ENCODE measurements at regions not wholly inside any gene's neighbourhood (a gene's known extent, or its start where the extent isn't known, plus 50 kb on each side); places are given as distances from the start of the nearest gene placed in this dataset.
"Not testable (repeated sequence)": the region's sequence is repeated elsewhere in the genome, so short reads cannot be mapped to it uniquely, and the experiment has no call there.

DNA sequence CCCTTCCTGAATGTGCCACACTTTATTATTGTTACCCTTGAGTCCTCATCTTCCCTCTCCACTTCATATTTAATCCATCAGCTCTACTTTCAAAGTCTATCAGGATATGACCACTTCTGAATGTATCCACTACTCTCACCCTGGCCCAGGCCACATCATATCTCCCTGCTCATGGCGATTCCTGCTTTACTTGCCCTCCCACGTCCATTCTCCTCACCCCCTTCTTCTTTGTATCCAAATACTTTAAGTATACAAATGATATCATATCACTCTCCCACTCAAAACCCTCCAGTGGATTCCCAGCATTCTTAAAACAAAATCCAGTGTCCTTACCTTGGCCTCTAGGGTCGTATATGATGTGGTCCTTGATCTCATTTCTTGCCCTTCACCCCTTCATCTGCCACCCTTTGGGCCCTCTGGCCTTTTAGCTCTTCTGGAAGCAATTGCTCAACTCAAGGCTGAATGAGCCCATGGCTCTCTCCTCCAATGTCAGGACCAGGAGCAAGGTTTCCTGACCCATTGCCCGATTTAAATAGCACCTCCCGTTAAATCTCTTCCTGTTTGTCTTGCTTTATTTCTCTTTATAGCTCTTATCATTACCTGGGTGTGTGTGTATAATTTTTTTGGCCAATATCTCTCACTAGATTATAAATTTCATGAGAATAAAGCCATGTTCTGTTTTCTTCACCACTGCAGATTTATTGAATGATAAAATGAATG is 205.9 kb upstream of the ECI2 start:
- DNase-seq (ENCODE audit: low read depth in 3 of 3, low spot score in 1 of 3): no peak

DNA sequence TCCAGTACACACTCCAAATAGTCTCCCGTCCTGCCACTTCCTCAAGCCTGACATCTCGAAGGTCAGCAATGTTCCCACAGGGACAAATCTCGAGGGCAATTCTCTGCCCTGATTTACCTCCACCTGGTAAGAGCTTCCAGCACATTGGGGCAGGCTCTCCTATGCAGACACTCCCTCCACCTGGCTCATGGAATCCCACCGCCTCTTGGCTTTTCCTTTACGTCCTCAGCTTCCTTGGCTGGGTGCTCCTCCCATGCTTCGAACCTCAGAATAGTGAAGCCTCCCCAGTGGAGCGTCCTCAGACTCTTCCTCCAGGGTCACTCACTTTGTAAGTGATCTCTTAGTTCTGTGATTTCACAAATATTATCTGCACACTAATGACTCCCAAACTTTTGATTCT is 205.2 kb upstream of the ECI2 start:
- no peak for DNase-seq (ENCODE audit: low read depth in 3 of 3, low spot score in 1 of 3)

DNA sequence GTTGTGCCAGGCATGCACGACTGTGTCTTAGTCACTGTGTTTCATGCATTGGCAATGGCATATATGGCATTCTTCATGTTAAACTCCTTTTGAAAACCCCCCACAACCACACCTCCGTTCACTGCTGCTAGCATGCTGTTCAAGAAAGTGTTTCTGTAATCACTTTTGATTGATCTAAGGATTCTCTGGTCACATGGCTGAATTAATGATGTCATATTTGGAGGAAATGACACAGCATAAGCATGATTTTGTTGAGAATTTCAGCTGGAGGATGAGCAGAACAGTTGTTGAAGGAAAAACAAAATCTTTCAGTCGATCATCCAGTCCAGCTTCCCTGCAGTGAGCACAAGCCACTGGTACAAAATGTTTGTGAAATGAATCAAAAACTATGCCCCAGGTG is 203.5 kb upstream of the ECI2 start:
- no peak for DNase-seq (ENCODE audit: low read depth in 3 of 3, low spot score in 1 of 3)

DNA sequence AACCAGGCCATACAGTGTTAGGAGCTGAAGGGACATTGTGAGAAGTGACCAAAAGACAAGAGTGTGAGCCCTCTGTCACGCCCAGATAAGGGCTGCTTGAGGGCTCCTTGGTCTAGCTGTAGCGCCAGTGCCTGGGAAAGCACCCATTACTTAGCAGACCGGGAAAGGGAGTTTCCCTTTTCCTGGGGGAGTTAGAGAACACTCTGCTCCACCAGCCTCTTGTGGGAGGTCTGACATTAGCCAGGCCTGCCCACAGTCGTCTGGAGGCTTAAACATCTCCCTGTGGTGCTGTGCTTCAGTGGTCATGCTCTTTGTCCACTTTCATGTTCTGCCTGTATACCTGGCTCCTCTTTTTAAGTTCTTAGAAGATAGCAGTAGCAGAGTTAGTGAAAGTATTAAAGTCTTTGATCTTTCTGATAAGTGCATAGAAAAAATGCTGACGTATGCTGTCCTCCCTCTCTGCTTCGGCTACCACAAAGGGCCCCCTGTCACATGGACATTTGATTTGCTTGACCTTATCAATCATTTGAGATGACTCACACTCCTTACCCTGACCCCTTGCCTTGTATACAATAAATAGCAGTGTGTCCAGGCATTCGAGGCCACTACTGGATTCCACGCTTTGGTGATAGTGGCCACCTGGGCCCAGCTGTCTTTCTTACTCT is 201.5 kb upstream of the ECI2 start:
- no peak for DNase-seq (ENCODE audit: low read depth in 3 of 3, low spot score in 1 of 3)

DNA sequence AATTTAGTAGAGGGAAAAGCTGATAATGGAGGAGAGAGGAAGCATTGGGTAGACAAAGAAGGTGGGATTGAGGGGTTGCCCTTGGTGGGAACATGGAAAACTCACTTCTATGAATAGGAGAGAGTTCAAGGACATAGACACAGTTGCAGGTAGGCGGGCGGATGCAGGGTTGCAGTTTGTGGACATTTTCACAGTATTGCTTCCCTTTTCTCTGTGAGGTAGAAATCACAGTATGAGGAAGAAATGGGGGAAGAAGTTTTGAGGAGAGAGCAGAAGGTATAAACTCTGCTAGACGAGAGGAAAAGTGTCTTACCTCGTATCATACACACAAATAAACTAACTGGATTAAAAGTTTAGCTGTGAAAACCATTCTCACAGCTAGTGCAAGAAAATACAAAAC is 200.7 kb upstream of the ECI2 start:
- no peak for DNase-seq (ENCODE audit: low read depth in 3 of 3, low spot score in 1 of 3)

DNA sequence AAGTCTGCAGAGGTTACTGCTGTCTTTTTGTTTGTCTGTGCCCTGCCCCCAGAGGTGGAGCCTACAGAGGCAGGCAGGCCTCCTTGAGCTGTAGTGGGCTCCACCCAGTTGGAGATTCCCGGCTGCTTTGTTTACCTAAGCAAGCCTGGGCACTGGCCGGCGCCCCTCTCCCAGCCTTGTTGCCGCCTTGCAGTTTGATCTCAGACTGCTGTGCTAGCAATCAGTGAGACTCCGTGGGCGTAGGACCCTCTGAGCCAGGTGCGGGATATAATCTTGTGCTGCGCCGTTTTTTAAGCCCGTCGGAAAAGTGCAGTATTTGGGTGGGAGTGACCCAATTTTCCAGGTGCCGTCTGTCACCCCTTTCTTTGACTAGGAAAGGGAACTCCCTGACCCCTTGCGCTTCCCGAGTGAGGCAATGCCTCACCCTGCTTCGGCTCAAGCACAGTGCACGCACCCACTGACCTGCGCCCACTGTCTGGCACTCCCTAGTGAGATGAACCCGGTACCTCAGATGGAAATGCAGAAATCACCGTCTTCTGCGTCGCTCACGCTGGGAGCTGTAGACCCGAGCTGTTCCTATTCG is 198.9 kb upstream of the ECI2 start:
- not testable (repeated sequence) for DNase-seq (ENCODE audit: low read depth in 3 of 3, low spot score in 1 of 3)

DNA sequence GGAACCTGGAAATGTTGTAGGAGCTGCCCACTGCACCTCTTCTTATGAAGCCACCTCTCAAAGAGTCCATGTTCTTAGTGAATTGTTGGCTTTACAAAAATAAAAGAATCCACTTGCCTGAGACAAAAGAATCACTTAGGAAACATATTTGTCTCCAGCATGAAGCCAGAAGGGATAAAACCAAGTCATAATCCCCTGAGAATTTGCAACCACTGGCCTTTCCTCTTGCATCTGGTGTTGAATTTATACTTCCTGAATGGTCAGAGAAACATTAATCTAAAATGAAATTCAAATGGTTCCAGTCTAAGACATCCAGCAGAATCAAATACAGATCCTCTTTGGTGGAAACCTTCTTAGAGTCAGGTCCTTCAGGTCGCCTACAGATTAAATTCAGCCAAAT is 192.5 kb upstream of the ECI2 start:
- DNase-seq (ENCODE audit: low read depth in 3 of 3, low spot score in 1 of 3): no peak

DNA sequence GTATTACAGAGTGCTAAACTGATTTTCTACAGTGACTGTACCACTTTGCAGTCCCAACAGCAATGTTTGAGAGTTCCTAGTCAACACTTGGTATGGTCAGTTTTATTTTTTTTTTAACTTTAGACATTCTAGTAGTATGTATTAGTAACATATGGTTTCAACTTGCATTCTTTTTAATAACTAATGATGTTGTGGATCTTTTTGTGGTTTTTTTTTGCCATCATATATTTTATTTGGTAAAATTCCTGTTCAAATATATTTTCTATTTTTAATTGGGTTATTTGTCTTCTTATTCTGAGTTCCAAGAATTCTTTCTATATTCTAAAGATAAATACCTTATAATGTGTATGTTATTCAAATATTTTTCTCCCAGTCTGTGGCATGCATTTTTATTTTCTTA is 189.4 kb upstream of the ECI2 start:
- DNase-seq (ENCODE audit: low read depth in 3 of 3, low spot score in 1 of 3): no peak

DNA sequence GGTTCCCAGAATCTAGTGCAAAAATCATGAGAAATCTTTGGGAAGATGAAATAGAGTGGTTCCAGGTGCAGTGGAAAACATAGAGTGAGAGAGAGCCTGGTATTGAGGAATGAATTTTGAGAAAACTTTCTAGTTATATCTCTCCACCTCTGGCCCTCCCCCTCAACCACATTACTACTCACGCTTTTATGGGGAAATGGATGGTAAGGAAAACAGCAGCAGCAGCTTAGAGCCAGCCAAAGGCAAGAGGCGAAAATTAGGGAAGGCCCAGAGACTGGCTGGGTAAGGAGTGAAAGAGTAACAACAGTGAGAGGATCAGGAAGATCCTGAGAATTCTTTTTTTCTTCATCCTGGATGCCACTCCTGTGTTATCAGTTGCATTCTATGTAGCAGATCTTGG is 187.9 kb upstream of the ECI2 start:
- no peak for DNase-seq (ENCODE audit: low read depth in 3 of 3, low spot score in 1 of 3)

DNA sequence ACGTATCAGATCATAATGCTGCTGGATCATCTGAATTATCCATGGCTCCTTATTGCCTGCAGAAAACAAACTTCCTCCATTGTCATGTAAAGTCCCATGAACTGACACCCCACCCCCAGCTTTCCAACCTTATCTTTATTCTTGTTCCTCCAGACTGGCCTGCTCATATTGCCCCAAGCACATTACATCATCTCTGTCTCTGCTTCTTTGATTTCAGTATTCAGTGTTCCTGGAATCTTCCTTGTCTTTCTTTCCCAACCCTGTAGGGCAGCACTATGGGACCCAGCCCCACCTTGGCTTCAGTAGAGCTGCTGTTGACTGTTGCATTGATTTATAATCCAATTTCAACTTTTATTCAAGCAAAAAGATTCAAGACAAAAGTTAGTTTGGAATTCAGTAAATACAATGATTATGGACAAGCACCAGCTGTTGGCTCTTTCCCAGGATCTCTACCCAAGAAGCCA is 187.5 kb upstream of the ECI2 start:
- DNase-seq (ENCODE audit: low read depth in 3 of 3, low spot score in 1 of 3): no peak

DNA sequence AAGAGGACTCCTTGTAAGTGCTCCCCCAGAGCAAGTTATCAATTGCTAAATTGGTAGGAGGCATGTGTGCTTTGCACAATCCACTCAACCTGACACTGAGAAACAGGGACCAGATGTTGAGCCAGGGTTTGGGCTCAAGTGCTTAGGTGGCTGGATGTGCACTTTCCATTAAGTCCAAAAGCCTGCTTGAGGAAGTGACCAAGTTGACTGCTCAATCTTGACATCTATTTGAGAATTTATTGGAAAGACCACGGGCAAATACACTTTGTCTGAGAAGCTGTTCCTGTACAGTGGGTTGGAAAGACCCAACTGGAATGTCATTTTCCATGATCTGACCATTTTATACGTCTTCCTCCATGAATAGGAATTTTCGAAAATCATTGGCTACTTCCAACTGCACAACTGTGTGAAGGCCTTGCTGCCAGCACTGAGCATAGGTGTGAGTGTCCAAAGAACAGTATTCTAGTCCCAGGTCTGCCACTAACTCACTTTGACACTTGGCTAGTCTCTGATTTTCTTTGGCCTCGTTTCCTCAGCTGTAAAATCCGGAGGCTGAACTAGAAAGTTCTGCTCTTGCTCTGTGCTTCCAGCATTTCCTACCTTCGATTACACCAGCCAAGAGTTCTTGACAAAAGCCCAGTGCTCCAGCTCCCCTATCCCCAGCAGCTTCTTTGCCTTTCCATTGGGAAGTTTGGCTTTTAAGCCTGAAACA is 186.9 kb upstream of the ECI2 start:
- DNase-seq (ENCODE audit: low read depth in 3 of 3, low spot score in 1 of 3): no peak

DNA sequence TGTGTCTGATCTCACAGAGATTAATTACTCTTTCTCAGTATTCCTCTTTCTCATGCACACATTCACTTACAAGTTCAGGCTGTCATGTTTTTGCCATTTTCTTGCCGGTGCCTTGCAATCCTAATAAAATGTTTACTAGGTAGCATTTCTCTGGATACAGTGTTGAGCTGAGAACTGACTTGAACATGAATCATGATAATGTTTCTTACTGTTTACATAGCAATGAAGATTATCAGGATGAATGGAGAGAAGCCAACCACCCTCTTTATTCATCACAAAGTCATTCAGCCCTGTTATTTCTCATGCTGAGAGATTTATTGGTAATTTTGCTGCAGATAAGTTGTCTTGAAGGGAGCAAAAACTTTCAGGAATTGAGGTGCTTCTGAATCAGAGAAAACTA is 185.5 kb upstream of the ECI2 start:
- no peak for DNase-seq (ENCODE audit: low read depth in 3 of 3, low spot score in 1 of 3)

DNA sequence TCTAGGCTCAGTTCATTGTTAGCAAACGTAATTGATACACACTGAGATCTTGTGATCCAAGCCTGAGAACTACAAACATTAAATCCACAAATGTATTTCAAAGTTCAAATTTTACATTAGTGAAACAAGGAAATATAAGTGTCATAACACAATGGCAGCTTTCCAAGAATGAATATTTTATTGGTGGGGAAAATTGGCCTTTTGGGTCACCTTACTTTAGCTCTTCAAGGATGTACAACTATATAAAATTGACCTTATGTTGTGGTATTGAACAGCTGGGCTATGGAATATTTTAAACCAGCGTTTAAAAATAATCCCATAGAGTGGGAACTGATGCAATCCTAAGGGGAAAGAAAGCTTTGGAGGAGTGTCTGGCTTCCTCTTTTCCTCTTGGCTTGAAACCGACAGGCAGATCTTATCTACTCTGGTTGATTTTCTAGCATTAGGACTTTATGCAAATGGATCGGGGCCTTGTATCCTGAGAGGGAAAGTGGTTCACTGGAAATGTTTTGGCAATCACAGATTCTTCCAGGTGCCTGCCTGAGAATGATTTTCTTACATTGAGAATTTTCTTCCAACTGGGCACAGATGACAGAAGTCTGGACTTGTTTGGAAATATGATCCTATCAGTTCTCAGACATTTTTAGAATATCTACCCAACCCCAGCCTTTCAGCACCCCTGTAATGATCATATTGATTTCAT is 184.8 kb upstream of the ECI2 start:
- DNase-seq (ENCODE audit: low read depth in 3 of 3, low spot score in 1 of 3): no peak

DNA sequence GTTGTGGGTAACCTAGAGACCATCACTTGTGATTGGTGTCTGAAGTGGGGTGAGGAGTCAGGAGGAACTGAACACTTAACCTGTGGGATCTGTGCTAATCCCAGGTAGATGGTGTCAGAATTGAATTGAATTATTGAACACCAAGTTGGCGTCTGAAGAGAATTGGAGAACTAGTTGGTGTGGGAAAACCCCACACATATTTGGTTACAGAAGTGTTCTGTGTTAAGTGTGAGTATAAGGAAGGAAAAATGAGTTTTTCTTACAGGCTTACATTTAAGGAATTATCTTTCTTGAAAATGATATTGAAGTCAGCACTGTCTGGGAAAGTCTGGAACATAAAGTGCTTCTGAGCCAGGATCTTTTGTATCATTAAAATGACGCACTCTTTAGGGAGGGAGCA is 182.9 kb upstream of the ECI2 start:
- no peak for DNase-seq (ENCODE audit: low read depth in 3 of 3, low spot score in 1 of 3)

DNA sequence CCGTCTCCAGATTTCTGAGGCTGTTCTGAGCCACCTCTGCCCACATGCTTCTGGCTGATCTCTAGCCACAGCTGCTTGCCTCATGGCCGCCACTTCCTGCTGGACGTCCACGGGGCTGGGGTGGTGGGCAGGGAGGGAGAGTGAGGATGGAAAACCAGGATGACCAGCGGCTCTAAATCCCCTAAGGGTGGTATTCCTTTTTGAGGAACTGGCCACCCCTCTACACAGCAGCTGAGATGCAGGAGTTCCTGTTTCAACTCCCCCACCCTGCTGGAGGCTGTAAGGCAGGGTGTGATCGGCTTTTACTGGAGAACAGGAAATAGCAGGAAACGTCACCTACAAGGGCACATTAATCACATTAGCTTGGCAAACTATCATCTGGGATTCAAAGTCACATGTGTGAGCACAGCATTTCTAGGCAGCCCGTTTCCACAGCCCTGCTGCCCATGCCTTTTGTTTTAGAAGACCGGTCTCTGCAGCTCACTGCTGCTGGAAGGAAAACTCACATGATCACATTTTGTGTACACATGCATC is 181.6 kb upstream of the ECI2 start:
- DNase-seq (ENCODE audit: low read depth in 3 of 3, low spot score in 1 of 3): no peak

DNA sequence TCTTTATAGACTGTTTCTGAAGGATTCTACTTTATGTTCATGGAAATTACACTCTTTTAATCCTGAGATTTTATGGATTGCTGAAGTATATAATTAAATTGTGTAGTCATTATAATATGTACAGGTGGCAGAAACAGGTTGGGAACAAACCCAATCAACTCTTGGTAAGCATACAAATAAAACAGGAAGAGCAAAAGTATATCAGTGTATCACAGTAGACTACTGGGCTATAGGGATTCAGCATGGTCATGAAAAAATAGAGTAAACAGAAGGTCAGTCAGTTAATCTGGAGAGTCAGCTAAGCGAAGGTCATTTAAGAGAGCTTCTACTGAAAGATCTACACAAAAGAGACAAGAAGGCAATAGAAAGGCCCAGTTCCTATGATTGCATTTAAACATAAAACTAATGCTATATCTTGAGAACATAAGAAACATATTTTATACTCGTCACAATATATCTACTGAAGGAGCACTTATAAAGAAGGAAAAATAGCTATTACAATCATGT is 178.9 kb upstream of the ECI2 start:
- DNase-seq (ENCODE audit: low read depth in 3 of 3, low spot score in 1 of 3): no peak

DNA sequence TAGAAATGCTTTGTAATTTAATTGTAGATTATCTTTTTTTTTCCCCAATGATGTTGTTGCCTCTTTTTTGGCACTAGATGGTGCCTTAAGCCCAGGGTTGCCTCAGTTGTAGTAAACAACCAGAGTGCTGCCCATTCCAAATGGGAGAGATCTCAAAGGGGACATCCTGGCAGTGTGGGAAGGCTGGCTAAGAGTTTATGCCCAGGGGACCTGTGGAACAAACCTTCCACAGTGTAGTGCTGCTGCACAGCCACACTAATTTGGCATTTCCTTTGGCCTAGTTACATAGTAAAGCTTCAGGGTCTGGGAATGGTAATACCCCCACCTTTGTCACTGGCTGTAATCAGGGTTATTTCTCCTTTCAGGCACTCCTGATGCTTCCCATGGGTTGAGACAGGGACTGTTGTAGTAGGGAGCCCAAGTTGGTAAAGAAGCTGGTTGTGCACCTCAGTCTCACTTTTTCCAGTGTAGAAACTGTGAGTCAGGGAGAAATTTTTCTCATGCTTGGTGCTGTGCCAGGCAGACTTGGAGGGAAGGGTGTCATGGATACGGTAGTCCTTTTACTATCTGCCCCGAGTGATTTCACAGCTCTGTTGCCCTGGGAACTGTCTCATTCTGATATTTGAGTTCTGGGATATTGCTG is 177.8 kb upstream of the ECI2 start:
- DNase-seq (ENCODE audit: low read depth in 3 of 3, low spot score in 1 of 3): no peak

DNA sequence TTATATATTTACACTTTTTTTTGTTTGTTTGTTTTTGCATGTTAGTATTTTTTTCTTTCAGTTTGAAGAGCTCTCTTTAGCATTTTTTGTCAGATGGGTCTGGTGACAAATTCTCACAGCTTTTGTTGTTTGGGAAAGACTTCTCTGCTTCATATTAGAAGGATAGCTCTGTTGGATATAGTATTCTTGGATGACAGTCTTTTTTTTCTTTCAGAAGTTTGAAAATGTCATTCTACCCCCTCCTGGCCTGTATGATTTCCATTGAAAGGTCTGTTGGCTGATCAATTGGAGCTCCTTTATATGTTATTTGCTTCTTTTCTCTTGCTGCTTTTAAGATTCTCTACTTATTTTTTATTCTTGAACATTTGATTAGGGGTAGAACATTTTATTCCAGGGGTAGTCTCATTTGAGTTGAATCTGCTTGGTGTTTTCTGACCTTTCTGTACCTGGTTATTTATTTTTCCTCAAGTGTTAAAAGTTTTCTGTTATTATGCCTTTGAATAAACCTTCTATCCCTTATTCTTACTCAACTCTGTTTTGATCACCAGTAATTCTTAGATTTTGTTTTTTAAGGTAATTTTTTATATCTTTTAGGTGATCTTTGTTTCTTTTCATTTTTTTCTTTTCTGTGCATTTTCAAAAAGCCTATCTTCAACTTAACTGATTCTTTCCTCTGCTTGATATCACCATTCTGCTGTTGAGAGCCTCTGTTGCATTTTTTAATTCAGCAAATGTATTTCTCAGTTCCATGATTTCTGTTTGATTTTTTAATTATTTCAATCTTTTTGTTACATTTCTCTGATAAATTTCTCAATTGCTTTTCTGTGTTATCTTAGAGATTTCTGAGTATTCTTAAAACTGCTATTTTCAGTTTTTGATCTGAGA is 176.8 kb upstream of the ECI2 start:
- DNase-seq (ENCODE audit: low read depth in 3 of 3, low spot score in 1 of 3): no peak

DNA sequence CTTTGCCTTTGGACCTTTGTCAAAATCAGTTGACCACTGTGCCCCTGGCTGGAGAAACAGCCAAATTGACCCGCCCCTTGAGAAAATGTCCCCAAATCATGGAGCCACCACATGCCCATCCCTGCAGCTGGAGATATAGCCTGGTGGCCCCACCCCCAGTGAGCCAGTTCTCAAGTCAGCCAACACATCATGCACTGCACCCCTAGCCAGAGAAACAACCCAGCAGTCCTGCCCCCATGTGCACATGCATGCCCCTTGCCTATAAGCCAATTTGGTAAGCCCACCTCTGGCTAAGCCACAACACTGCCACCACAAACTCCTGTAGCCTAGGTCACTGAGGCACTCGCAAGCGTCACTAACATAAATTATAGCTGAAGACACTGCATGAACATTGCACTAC is 174.2 kb upstream of the ECI2 start:
- DNase-seq (ENCODE audit: low read depth in 3 of 3, low spot score in 1 of 3): no peak
